A673 (cell line): ENCODE measurements at regions not wholly inside any gene's neighbourhood (a gene's known extent, or its start where the extent isn't known, plus 50 kb on each side); places are given as distances from the start of the nearest gene placed in this dataset.

Source experiments
- CTCF ChIP-seq: fragments of 300-800, 200-600 bp; sonication (generic); conservative IDR thresholded peaks from 2 replicates; pipeline ENCODE4 v1.5.1; 2017; ENCODE audit warnings: low read depth, mild to moderate bottlenecking, antibody characterized with exemption, low read length, moderate library complexity, mixed read lengths
- EZH2 ChIP-seq: fragments of 200-600 bp; sonication (generic); IDR thresholded peaks from 2 replicates; pipeline ENCODE4 v1.6.1; 2017; ENCODE audit warnings: borderline replicate concordance, low read depth, mild to moderate bottlenecking, mixed read lengths, antibody characterized with exemption, low read length; ENCODE audit not compliant: poor library complexity, severe bottlenecking

GRCh38 chr3:65170390-65171042, 482.7 kb upstream of the ADAMTS9 start:
- TF ChIP-seq CTCF = peak; percentile 51; the same call in 1 of the 2 replicates
- TF ChIP-seq EZH2 = no peak
